ENCODE measurements at regions not wholly inside any gene's neighbourhood (a gene's known extent, or its start where the extent isn't known, plus 50 kb on each side); places are given as distances from the start of the nearest gene placed in this dataset.

- no peak for DNase-seq
Measured at GRCh38 chr13:74706801-74707200, 572.6 kb upstream of the KLF12 start.

- DNase-seq: no peak
Measured at GRCh38 chr13:74705438-74705837, 571.2 kb upstream of the KLF12 start.

DNA sequence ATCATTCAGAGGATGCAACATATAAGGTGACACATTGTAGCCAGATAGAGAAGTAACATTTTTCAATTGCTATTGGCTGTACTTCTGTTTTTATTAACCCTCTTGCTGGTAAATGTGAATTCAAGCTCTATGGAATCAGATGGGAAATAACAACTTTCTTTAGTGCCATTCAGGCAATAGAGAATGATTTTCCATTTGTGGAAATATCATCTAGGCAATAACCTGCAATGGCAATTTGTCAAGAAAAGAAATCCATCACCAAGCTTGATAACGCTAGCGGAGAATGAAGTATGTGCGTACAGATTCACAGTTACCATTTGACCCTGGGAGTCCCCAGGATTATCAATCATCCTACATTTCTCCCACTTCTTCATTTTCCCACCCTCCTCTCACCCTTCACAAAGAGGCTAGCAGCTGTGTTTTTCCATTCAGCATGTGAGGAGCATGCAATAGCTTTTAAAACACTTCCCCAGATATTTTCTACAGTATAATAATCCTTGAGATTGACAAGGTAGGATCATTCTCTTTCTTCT, 569.7 kb upstream of the KLF12 start:
- no peak for DNase-seq

- DNase-seq: no peak
Measured at GRCh38 chr13:74696148-74696922, 562.1 kb upstream of the KLF12 start.

DNA sequence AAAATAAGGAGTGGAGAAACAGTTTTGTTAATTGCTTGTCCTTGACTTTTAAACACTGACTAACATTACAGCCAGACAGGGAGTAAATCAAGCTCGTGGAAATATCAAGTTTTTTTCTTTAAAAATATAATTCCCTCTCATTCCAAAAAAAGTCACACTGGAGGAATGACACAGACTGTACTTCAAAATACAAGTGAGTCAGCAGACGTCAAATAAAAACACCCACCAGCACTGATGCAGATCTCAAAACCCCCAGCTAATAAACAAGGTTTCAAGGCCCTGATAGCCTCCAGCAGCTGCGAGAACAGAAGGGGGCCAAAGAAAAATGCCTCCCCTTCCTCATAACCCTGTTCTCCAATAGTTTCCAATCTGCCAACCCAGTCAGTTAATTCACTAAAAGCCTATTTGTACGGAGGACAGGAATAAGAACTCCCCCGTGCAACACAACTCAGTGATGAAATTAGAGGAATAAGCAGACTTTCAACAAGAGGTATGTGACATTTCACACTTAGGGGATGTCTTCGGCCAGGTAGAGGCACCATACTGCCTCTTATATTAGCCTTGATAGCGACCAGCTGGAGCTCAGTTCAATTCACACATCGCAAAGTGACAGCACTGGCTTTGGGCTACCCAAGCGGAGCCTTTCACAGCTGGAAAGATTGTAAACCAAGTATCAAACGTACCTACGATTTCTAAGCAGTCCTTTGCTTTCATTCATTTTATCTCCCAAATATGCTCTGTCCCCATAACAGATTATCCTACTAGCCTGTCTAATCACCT, 561.0 kb upstream of the KLF12 start:
- no peak for DNase-seq

DNA sequence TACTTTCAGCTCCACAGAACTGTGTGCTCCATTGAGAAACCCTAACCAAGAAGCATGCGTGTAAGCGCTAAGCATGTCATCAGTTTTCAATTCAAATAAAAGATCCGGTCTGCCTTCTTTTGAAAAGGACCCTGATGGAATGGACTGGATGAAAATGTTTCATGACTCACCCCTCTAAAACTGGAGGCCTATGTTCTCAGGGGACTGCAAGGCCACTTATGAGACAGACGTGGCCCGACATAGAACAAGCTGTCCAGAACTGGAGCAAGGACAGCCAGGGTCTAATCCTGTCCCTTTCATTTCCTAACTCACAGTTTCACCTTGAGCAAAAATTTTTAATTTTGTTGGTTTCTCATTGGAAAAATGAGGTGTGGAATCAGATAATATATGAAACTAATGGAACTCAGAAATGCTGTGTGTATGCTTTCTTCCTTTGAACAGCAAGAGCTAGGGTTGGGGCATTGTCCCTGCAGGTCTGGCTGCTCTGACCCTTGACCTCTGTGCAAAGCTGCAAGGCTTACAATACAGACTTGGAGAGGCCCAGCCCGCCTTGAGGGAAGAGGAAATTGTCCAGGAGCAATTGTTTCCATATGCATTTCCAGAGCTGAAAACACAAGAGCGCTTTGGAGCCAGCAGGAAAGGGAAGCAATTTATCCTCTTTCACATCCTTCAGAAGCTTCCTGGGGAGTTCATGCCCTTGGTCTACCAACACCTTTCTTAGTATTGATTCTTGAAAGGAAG, 553.4 kb upstream of the KLF12 start:
- DNase-seq: no peak

DNA sequence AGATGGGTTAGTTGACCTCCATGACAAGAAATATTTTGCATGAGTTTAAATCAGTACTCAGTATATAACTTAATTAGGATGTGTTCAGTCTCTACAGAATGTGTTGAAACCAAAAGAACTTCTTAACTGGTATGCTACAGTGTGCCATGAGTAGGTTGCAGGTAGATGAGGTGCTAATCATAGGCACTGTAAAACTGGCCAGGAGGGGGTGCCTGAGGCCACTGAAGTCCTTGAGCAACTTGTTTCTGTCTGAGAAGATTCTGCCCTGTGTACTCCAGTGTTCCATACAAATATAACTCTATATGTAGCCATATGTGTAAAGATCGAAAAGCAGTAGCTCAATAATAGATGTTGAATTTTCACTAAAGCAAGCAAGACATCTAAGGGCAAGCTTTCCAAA, 549.2 kb upstream of the KLF12 start:
- no peak for DNase-seq

GRCh38 chr13:74682746-74683145, 548.5 kb upstream of the KLF12 start:
- DNase-seq: no peak

DNA sequence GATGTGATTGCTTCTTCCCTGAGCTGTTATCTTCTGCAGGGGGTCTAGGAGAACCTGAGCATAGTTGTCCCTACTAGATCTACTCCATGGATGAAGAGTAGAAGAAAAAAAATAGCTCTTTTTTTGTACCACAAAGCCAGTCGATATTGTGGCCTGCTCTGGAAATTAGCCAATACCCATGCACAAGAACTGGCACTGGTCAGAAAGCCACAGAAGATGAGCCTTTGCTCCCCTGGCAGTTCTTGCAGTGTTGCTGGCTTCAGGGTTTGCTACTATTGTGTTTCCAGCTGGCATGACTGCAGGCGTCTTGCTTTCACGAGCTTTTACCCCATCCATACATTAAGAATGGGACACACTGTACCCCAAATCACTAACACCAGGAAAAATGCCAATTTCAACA, 547.7 kb upstream of the KLF12 start:
- no peak for DNase-seq

- DNase-seq: no peak
Measured at GRCh38 chr13:74678308-74678965, 544.2 kb upstream of the KLF12 start.

DNA sequence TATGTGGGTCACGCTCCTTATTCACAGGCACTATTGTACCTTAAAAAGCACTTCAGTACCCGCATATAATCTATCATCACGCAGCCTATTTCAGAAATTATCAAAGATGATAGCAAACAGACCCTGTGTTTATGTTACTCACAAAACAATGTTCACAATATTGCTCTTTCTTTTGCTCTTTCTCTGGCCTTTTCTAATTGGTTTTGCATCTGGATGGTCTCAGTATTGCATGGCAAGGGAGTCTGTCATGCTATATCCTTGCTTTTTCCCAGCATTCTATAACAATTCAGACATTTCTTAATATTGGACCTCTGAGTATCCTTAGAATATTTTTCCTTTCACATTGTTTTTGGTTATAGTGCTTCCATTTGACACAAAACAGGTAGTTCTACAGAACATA, 541.8 kb upstream of the KLF12 start:
- DNase-seq: no peak

DNA sequence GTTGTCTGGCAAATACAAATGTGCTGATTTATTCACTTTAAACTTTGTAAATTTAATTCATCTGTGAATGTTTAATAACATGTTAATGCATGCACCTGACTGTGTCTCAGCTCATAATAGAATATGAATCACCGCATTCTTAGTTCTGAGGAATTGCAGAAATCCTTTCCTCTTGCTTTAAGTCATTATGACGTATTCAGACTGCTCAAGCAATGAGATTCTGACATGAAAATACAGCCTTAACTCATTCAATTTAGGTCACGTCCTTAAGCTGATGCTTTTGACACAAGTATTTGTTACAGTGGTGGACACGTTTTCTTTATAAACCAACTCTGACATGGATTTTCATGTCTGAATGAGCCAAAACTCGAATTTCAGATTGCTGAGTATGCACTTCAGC, 541.0 kb upstream of the KLF12 start:
- no peak for DNase-seq

GRCh38 chr13:74674720-74675119, 540.5 kb upstream of the KLF12 start:
- no peak for DNase-seq

DNA sequence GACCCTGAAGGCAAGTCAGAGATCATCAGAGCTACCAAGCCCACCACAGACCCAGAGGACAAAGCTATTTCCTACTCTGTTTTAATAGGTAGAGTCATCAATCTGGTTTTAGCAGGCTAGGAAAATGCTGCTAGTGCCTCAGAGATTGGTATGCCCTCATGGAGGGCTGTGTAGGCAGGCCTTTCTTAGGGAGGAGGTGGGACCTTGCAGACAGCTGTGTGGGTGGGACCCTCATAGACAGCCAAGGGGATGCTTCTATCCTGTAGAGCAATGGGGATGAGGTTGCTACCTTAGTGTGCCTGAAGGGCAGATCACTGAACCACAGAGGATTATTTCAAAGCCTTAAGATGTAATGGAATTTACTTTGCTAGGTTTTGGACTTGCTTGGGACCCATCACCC, 534.9 kb upstream of the KLF12 start:
- DNase-seq: no peak

- DNase-seq: no peak
Measured at GRCh38 chr13:74667656-74668203, 533.5 kb upstream of the KLF12 start.

DNA sequence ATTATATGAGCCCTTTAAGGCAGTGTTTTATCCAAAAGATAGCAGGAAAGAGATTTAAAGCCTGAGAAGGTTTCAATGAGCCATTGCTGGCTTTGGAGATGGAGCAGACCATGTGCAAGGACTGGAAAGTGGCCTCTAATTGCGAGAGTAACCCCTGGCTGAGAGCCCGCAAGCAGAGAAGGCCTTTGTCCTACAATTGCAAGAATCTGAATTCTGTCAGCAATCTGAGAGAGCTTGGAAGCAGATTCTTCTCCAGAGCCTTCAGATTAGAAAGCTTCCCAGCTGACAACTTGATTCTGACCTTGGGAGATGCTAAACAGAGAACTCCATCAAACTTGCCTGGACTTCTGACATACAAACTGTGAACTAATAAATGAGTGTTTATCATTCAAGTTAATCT, 528.7 kb upstream of the KLF12 start:
- no peak for DNase-seq

DNA sequence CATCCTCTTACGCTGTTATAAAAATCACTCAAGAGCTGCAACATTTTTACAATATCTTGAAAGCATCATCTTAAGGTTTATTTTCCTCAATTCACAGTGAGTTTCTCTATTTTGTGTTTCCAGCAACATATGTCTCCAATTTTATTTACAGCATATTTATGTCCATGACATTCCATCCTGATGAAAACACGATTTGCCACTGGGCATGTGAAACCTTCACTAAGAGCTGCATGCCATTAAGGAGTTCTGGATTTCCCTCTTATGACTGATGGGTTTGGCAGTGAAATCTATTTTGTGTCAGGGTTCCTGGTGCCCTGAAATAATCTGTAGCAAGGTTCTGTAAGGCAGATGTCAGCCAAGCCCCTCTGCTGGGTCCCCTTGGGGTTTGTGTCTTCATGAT, 527.6 kb upstream of the KLF12 start:
- DNase-seq: no peak

DNA sequence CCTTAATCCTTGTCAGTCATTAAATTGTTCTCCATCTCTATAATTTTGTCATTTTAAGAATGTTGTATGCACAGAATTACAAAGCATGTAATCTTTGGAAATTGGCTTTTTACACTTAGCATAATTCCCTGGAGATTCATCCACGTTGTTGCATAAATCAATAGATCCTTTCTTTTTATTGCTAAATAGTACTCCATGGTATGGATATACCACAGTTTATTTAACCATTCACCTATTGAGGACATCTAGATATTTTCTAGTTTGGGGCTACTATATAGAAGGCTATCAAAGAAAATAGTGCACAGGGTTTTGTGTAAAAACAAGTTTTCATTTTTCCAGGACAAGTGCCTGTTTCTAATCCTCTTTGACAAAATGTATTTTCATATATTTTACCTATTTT, 523.6 kb upstream of the KLF12 start:
- DNase-seq: no peak

DNA sequence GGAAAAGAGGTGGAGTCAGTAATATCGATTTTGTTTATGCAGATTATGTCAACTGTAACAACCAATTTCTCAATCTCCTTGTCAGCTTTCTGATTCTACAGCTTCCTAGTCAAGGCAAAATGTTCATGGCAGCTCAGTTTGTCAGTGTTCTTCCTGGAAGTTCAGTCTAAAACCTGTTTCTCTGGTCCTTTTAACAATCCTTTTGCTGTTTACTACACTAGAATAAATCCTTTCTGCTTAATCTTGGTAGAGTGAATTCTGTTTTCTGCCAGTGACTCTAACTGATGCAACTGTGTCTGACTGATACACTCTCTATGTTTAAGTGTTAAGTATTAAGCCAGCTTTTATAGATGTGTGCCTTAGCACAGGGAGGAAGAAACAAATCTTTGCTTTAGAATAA, 516.9 kb upstream of the KLF12 start:
- DNase-seq: no peak

GRCh38 chr13:74647991-74648390, 513.8 kb upstream of the KLF12 start:
- no peak for DNase-seq

- DNase-seq: no peak
Measured at GRCh38 chr13:74647211-74647610, 513.0 kb upstream of the KLF12 start.

- DNase-seq: no peak
Measured at GRCh38 chr13:74646091-74646490, 511.9 kb upstream of the KLF12 start.

GRCh38 chr13:74645586-74645985, 511.4 kb upstream of the KLF12 start:
- no peak for DNase-seq
